Dendritic cell treated with granulocyte-macrophage colony-stimulating factor and Interleukin-4, amounts not matched to agents 40 ng/mL and 50 ng/mL, for 4 days (primary cell): ENCODE measurements at regions not wholly inside any gene's neighbourhood (a gene's known extent, or its start where the extent isn't known, plus 50 kb on each side); places are given as distances from the start of the nearest gene placed in this dataset.

Source experiments
- H3K27ac Mint-ChIP-seq: one replicate; pipeline ENCODE4 v1.8.0; 2022; ENCODE audit warnings: mild to moderate bottlenecking, mixed read lengths
- H3K27me3 Mint-ChIP-seq: one replicate; pipeline ENCODE4 v1.8.0; 2022; ENCODE audit warnings: mild to moderate bottlenecking, mixed read lengths
- H3K36me3 Mint-ChIP-seq: one replicate; pipeline ENCODE4 v1.8.0; 2022; ENCODE audit warnings: low read depth, mixed read lengths
- H3K4me1 Mint-ChIP-seq: one replicate; pipeline ENCODE4 v1.8.0; 2022; ENCODE audit warnings: low read depth, mixed read lengths
- H3K4me3 Mint-ChIP-seq: one replicate; pipeline ENCODE4 v1.8.0; 2022; ENCODE audit warnings: mild to moderate bottlenecking, moderate library complexity, mixed read lengths
- H3K9me3 Mint-ChIP-seq: one replicate; pipeline ENCODE4 v1.8.0; 2022; ENCODE audit warnings: mixed read lengths
- intact Hi-C: fragments of 100-400 bp; cut with micrococcal nuclease; formaldehyde crosslinking; loops from one replicate; pipeline ENCODE4 v1.15.0; 2022

- H3K9me3 Mint-ChIP-seq: peaks cover 29% of the 10 kb centered on the region
- no peak overlapping the region for H3K27ac Mint-ChIP-seq
- no peak overlapping the region for H3K4me3 Mint-ChIP-seq
Observed at GRCh38 chr13:88526186-88526852, 855.1 kb downstream of the SLITRK5 start.

DNA sequence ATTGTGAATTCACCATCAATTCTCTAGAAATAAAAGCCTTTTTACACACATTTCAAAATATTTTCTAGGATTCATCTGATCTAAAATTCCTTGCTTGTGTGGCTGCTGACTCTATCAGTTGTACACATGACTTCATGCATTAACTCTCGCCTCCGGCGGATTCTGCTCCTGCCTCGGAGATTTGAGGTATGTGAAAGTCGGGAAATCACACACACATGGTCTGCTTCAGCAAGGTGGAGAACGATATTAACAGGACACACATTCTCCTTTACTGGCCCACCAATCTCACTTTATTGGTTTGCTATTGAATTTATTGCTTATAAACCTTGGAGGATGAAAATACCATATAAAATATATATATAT lies 855.7 kb downstream of the SLITRK5 start:
- no peaks in the 10 kb centered on the region for H3K4me1 Mint-ChIP-seq
- H3K36me3 Mint-ChIP-seq: no peaks in the 10 kb centered on the region
- intact Hi-C loops: no loop called here
- no peaks in the 10 kb centered on the region for H3K27me3 Mint-ChIP-seq
- peaks cover 28% of the 10 kb centered on the region for H3K9me3 Mint-ChIP-seq
- H3K27ac Mint-ChIP-seq: no peak overlapping the region
- H3K4me3 Mint-ChIP-seq: no peak overlapping the region

More at GRCh38 chr13:88526186-88526852, 855.1 kb downstream of the SLITRK5 start:
- Mint-ChIP-seq H3K4me1 (no peaks in the 10 kb centered on the region), H3K27me3 (no peaks in the 10 kb centered on the region), H3K36me3 (no peaks in the 10 kb centered on the region)
- intact Hi-C loops: no loop called here

GRCh38 chr13:88541994-88542393 lies 870.8 kb downstream of the SLITRK5 start:
- no peaks in the 10 kb centered on the region for H3K36me3 Mint-ChIP-seq
- no peak overlapping the region for H3K4me3 Mint-ChIP-seq
- H3K4me1 Mint-ChIP-seq: no peaks in the 10 kb centered on the region
- intact Hi-C loops: no loop called here
- peaks cover 22% of the 10 kb centered on the region for H3K9me3 Mint-ChIP-seq
- no peak overlapping the region for H3K27ac Mint-ChIP-seq
- no peaks in the 10 kb centered on the region for H3K27me3 Mint-ChIP-seq

DNA sequence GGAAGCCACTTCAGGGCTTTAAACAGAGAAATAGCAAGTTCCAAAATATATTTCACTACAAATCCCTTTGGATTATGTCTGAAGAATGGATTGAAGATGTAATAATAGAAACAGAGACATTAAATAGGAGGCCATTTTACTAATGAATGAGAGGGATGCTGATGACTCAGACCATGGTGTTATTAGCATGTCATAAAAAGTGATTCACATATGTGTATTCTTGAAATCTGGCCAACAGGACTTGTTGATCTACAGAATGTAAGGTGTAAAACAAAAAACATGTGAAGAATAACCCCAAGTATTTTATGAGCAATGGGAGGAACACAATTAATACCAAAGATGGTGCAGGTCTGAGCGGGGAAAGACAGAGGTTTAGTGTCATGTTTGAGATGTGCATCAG lies 873.7 kb downstream of the SLITRK5 start:
- Mint-ChIP-seq H3K4me1 (no peaks in the 10 kb centered on the region), H3K4me3 (no peak overlapping the region), H3K9me3 (peaks cover 13% of the 10 kb centered on the region), H3K27me3 (no peaks in the 10 kb centered on the region), H3K36me3 (no peaks in the 10 kb centered on the region), H3K27ac (no peak overlapping the region)
- intact Hi-C loops: no loop called here

GRCh38 chr13:88552966-88553365 lies 881.8 kb downstream of the SLITRK5 start:
- Mint-ChIP-seq H3K27me3 (no peaks in the 10 kb centered on the region), H3K9me3 (peaks cover 3% of the 10 kb centered on the region), H3K4me1 (no peaks in the 10 kb centered on the region), H3K36me3 (no peaks in the 10 kb centered on the region), H3K4me3 (no peak overlapping the region), H3K27ac (no peak overlapping the region)
- intact Hi-C loops: no loop called here

DNA sequence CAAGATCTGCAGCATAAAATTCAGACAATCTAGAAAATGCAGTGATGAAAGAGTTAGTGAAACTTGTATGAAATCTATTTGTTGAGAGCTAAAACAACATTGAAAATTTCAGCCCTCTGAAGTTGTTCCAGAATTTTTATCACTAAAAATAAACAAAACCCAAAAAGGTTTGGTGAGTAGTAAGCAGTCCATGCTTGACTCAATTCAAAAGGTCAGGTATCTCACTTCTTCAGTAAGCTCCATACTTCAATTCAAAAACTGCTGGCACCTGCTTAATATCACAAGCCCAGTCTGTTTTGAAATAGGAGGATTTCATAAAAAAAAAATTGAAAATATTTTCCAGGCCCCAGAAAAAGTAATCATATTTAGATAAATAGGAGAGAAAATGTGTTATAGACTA lies 894.4 kb downstream of the SLITRK5 start:
- Mint-ChIP-seq H3K9me3 (peaks cover 18% of the 10 kb centered on the region), H3K27me3 (no peaks in the 10 kb centered on the region), H3K27ac (no peak overlapping the region), H3K4me1 (no peaks in the 10 kb centered on the region), H3K4me3 (no peak overlapping the region), H3K36me3 (no peaks in the 10 kb centered on the region)
- intact Hi-C loops: no loop called here

DNA sequence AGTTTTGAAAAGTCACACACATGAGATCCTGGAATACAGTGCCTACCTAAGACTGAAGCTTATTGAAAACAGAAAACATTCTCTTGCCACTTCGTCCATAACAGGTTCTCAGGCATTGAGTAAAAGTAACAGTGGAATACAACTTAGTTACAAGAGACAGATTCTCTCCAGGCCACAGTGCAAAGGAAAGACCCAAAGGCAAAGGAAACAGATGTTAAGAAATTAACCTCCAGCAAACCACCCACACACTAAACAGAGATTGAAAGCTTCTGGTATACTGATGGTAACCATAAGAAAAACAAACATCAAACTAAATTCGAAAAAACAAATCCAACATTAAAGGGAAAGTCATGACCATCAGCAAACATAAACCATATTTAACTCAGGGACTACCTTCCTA lies 914.7 kb downstream of the SLITRK5 start:
- H3K27ac Mint-ChIP-seq: no peak overlapping the region
- peaks cover 11% of the 10 kb centered on the region for H3K9me3 Mint-ChIP-seq
- no peaks in the 10 kb centered on the region for H3K4me1 Mint-ChIP-seq
- H3K27me3 Mint-ChIP-seq: no peaks in the 10 kb centered on the region
- intact Hi-C loops: no loop called here
- no peak overlapping the region for H3K4me3 Mint-ChIP-seq
- H3K36me3 Mint-ChIP-seq: no peaks in the 10 kb centered on the region

GRCh38 chr13:88586263-88586662 lies 915.1 kb downstream of the SLITRK5 start:
- no peaks in the 10 kb centered on the region for H3K4me1 Mint-ChIP-seq
- intact Hi-C loops: no loop called here
- H3K9me3 Mint-ChIP-seq: peaks cover 9% of the 10 kb centered on the region
- H3K36me3 Mint-ChIP-seq: no peaks in the 10 kb centered on the region
- no peak overlapping the region for H3K27ac Mint-ChIP-seq
- H3K4me3 Mint-ChIP-seq: no peak overlapping the region
- H3K27me3 Mint-ChIP-seq: no peaks in the 10 kb centered on the region

DNA sequence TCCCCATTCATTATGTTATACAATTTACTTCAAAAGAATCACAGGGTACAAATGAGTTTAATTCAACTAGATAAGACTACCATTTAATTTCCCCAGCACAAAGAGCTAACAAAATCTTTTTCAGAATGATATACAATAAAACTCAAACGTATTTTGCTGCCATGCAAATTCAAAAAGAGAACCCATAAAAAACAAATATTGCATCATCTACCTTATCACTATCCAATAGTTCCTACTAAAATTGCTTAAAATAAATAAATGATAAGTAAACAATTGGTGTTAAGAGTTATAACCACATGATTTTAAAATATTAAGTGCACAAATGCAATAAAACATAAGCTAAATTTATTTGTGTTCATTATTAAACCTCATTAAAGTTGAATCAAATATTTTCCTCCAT lies 919.4 kb downstream of the SLITRK5 start:
- peaks cover 44% of the 10 kb centered on the region for H3K9me3 Mint-ChIP-seq
- intact Hi-C loops: no loop called here
- no peaks in the 10 kb centered on the region for H3K4me1 Mint-ChIP-seq
- H3K4me3 Mint-ChIP-seq: no peak overlapping the region
- no peaks in the 10 kb centered on the region for H3K36me3 Mint-ChIP-seq
- no peaks in the 10 kb centered on the region for H3K27me3 Mint-ChIP-seq
- no peak overlapping the region for H3K27ac Mint-ChIP-seq

GRCh38 chr13:88592105-88592504 lies 920.9 kb downstream of the SLITRK5 start:
- Mint-ChIP-seq H3K27me3 (no peaks in the 10 kb centered on the region), H3K4me3 (no peak overlapping the region)
- intact Hi-C loops: no loop called here

DNA sequence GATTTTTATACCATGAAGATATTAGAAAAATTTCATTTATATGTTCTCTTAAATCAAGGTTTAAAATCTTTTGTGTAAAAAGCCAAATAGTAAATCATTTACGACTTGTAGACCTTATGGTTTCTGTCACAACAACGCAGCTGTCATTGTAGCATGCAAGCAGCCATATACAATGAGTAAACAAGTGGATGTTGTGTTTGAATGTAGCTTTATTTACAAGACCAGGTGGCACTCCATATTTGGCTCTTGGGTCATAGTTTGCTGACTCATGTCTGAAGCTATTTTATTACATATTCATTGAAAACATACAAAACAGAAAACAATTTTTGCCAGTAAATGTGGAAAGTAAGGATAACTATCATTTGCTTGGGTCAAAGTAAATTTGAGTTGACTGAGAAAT lies 930.8 kb downstream of the SLITRK5 start:
- H3K4me3 Mint-ChIP-seq: no peak overlapping the region
- H3K4me1 Mint-ChIP-seq: no peaks in the 10 kb centered on the region
- no peaks in the 10 kb centered on the region for H3K36me3 Mint-ChIP-seq
- peaks cover 2% of the 10 kb centered on the region for H3K9me3 Mint-ChIP-seq
- intact Hi-C loops: no loop called here
- no peaks in the 10 kb centered on the region for H3K27me3 Mint-ChIP-seq
- H3K27ac Mint-ChIP-seq: no peak overlapping the region

More at GRCh38 chr13:88592105-88592504, 920.9 kb downstream of the SLITRK5 start:
- H3K36me3 Mint-ChIP-seq: no peaks in the 10 kb centered on the region
- no peak overlapping the region for H3K27ac Mint-ChIP-seq
- H3K4me1 Mint-ChIP-seq: no peaks in the 10 kb centered on the region
- peaks cover 51% of the 10 kb centered on the region for H3K9me3 Mint-ChIP-seq

DNA sequence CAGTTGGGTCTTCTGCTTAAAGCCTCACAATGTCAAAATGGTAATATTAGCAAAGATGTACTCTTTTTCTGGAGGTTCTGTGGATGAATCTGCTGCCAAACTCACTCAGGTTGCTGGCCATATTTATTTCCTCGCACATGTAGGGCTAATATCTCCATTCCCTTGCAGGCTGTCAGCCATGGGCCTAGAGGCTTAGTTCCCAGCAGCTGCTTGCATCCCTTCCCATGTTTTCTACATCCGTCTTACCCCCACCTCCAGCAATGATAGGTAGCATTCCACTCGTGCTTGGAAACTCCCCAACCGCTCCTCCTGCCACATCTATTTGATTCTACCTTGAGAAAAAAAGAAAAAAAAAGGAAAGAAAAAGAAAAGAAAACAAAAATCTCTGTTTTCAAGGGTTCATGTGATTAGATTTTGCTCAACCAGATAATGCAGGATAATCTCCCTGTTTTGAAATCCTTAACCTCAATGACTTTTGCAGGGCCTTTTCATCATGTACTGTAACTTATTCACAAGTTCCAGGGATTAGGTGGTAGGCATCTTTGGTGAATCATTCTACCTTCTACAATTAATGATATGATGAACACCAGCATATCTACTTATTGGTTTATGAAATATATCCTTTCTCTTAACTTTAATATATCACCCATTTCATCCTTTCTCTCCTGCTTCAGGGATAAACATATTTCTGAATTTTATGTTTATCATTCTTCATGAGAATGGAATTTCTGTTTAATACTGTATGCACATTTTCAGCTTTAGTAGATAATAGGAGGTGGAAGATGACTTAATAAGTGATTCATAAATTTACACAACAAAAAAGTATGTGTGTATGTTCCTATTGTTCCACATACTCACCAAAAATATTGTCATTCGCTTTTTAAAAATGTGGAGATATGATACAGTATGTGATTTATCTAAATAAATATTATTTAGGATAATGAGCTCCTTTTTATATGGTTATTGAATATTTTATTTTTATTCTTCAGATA lies 931.9 kb downstream of the SLITRK5 start:
- Mint-ChIP-seq H3K4me3 (no peak overlapping the region), H3K4me1 (no peaks in the 10 kb centered on the region), H3K27me3 (no peaks in the 10 kb centered on the region), H3K9me3 (no peaks in the 10 kb centered on the region), H3K27ac (no peak overlapping the region), H3K36me3 (no peaks in the 10 kb centered on the region)
- intact Hi-C loops: no loop called here

GRCh38 chr13:88617176-88617575 lies 946.0 kb downstream of the SLITRK5 start:
- Mint-ChIP-seq H3K4me1 (no peaks in the 10 kb centered on the region), H3K36me3 (no peaks in the 10 kb centered on the region), H3K27ac (no peak overlapping the region), H3K9me3 (peaks cover 24% of the 10 kb centered on the region), H3K27me3 (no peaks in the 10 kb centered on the region), H3K4me3 (no peak overlapping the region)
- intact Hi-C loops: no loop called here

- Mint-ChIP-seq H3K9me3 (peaks cover 45% of the 10 kb centered on the region), H3K36me3 (no peaks in the 10 kb centered on the region), H3K4me3 (no peak overlapping the region), H3K27ac (no peak overlapping the region), H3K4me1 (no peaks in the 10 kb centered on the region), H3K27me3 (no peaks in the 10 kb centered on the region)
- intact Hi-C loops: no loop called here
Observed at GRCh38 chr13:88622362-88622973, 951.3 kb downstream of the SLITRK5 start.
